GM18517 (cell line): ENCODE measurements at regions not wholly inside any gene's neighbourhood (a gene's known extent, or its start where the extent isn't known, plus 50 kb on each side); places are given as distances from the start of the nearest gene placed in this dataset.
"Not testable (repeated sequence)": the region's sequence is repeated elsewhere in the genome, so short reads cannot be mapped to it uniquely, and the experiment has no call there.

ENCODE experiments used
- ATAC-seq: cut with Tn5 transposase; IDR thresholded peaks from one replicate; pipeline ENCODE4 v1.9.1; 2021; ENCODE audit warnings: mild to moderate bottlenecking, moderate library complexity; ENCODE audit not compliant: unreplicated experiment

DNA sequence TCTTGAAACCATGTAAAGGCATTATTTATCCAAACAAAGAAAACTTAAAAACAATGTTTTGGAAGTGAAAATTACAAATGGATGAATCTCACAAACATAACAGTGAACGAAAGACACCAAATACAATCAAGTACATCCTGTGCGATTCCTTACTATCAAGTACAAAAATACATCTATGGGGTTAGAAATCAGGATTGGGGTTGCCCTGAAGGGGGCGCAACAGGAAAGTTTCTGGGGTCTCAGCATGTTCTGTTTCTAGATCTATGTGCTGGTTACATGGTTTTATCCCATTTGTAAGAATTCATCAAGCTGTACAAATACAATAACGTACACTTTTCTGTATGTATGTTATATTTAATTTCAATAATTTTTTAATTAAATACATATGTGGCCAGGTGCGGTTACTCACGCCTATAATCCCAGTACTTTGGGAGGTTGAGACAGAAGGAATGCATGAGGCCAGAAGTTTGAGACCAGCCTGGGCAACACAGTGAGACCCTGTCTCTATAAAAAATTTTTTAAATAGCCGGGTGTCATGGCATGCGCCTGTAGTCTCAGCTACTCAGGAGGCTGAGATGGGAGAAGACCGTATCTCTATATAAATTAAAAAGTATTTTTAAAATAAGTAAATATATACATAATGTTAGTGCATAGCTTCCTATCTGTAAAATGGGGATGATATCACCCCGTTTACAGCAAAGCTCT, 121.5 kb upstream of the SOD1 start:
- ATAC-seq: no peak

GRCh38 chr21:31536138-31536537, 123.4 kb upstream of the SOD1 start:
- ATAC-seq: no peak

- ATAC-seq: no peak
Measured at GRCh38 chr21:31531967-31532366, 127.5 kb upstream of the SOD1 start.

GRCh38 chr21:31530897-31531705, 128.4 kb upstream of the SOD1 start:
- no peak for ATAC-seq

- ATAC-seq: no peak
Measured at GRCh38 chr21:31530364-31530763, 129.1 kb upstream of the SOD1 start.

DNA sequence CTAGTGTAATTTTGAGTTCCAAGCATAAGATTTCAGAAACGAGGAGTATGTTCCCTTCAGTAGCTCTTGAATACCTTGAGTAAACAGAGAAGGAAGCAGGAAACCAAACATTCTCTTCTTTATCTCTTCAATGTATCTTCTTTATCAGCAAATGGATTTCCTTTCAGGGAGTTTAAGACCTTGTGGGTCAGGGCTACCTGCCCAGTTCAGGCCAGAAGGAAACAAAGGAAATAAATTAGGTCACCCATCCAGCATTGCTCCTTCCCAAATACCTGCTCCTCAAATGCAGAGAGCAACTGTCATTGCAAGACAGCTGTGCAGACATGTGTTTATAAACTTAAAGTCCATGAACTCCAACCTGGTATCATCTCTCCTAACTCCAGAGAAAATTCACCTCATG, 130.1 kb upstream of the SOD1 start:
- no peak for ATAC-seq

DNA sequence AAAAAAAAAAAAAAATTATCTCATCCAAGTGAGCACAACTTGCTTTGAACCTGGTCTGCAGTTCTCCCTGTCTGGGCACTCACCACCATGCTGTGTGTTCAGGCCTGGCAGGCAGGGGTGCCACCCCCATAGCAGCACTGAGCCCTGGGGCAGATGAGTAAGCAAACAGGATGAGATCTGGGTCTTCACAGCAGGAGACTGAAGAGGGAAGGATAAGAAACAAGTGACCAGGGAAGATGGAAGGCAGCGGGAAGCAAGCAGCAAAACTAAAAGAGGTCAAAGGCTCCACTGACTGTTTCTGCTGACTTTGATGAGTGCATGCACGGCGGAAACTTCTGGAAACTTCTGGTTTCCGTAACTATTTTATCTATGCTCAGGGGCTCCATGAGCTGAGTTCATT, 133.5 kb upstream of the SOD1 start:
- ATAC-seq: no peak

GRCh38 chr21:31524140-31524539, 135.4 kb upstream of the SOD1 start:
- no peak for ATAC-seq

DNA sequence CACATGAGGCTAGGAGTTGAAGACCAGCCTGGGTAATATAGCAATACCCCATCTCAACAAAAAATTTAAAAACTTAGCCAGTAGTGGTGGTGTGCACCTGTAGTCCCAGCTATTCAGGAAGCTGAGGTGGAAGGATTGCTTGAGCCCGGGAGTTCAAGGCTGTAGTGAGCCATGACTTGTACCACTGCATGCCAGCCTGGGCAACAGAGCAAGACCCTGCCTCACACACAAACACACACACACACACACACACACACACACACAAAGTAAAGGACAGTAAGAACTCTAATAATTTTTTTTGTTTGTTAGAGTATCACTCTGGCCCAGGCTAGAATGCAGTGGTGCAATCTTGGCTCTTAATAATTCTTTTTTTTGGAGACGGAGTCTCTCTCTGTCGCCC, 138.0 kb upstream of the SOD1 start:
- no peak for ATAC-seq

DNA sequence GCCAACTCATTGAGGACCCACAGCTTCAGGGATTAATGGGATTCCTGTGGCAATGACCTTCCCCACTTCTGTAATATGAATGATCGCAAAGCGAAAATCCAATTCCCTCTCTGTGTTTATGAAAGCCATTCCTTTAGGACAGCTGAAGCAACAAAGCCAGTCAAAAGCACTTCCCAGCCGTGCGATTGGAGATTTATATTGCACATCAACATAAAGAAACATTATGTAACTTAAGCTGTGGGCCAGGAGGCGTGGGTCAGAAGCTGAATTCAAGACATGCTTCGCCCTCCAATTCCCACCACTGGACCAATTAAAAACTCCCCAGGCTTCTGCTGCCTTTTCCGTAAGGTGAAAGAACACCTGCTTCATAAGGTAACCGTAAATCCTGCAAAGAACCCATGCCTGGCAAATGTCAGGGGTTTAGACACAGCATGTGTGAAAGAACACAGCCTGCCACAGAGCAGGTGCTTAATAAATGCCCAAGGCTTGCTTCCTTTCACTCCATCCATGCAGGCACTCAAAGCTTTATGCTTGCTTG, 138.9 kb upstream of the SOD1 start:
- no peak for ATAC-seq

DNA sequence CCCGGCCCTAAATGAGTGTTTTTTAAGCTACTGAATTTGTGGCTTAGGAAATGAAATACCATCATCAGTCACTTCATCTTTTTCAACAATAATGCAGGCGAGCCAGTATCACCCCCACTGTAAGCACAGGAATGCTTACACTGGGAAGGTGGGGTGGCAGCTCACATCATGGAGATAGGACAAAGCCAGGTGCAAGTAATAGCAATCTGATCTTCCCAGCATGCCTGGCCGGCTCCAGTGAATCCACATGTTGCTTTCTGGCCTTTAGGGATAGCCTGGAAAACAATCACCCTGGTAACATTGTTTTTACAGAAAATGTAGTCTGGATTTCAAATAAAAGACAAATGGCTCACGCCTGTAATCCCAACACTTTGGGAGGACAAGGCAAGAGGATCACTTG, 140.9 kb upstream of the SOD1 start:
- ATAC-seq: no peak

DNA sequence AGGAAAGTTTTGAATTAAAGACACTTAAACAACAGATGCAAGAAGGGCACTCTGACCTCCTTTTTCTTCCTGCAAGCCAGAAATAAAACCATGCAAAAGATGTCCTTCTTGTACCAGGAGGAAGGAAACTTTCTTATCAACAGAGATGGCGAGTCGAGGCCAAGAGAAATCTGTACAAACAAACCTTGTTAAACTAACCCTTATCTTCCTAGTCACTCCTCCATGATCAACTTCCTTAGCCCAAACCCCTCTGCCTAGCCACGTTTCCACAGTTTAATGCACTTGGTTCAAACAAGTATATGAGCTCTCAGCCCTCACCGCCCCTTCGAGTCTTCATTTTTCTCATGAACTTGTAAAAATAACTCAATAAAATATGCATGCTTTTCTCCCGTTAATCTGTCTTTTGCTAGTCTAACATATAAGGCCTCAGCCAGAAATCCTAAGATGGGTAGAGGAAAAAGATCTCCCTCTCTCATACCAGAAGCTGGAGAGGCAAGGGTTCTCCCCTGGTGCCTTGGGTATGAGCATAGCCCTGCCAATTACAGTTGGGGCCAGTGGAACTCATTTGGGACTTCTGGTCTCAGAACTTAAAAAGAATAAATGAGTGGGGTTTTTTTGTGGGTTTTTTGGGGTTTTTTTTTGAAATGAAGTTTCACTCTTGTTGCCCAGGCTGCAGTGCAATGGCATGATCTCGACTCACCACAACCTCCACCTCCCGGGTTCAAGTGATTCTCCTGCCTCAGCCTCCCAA, 141.7 kb upstream of the SOD1 start:
- ATAC-seq: no peak

GRCh38 chr21:31515253-31515652, 144.2 kb upstream of the SOD1 start:
- ATAC-seq: no peak

GRCh38 chr21:31514598-31514997, 144.9 kb upstream of the SOD1 start:
- ATAC-seq: no peak

- not testable (repeated sequence) for ATAC-seq
Measured at GRCh38 chr21:31513541-31513940, 146.0 kb upstream of the SOD1 start.

GRCh38 chr21:31511999-31512398, 147.5 kb upstream of the SOD1 start:
- not testable (repeated sequence) for ATAC-seq

DNA sequence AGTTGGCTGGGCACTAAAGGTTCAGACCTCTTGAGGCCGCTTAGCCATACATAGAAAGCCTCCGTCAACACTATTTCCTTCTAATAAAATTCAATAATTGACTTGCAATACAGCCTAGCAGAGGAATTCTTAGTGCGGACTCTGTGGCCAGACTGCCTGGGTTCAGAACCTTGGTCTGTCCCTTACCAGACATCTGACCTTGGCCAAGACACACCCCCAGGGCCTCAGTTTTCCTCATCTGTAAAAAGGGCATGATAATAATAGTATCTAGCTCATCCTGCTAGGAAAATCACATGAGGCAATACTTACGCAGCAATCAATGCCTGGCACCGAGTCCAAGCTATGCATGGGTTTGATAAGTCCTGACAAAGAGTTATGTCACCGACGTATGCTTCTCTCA, 148.2 kb upstream of the SOD1 start:
- no peak for ATAC-seq

GRCh38 chr21:31509194-31510017, 150.1 kb upstream of the SOD1 start:
- peak; percentile 49 for ATAC-seq

DNA sequence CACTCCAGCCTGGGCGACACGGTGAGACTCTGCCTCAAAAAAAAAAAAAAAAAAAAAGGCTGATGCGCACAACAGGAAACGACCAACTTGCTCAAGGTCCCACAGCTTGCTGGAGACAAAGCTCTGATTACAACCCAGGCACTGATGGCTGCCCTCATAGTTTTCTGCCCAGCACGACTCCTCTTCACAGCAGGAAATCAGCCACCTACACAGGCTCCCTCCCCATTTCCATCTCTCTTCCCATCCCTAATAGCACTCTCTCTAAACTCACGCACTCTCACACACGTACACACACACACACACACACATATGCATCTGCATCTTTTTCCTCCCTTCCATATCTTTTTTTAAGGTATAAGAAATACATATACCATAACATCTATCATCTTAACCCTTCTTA, 153.5 kb upstream of the SOD1 start:
- ATAC-seq: no peak

DNA sequence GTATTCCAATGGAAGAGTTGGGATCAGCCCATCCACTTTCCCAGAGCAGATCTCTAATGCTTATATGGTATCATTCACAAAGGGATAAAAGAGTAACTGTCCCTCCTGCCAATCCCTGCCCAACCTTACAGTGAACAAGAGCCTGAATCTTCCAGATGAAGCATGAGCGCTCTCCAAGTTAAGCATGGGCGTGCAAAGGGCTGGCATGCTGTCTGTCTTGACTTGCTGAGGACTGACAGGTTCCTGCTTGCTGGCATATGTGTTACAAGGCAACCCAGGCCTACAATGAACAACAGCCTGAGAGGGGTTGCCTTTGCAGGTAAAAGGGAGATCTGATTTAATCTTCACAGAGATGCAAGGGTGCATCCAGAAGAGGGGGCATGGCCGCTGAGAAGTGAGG, 155.6 kb upstream of the SOD1 start:
- ATAC-seq: no peak

- no peak for ATAC-seq
Measured at GRCh38 chr21:31503467-31503866, 156.0 kb upstream of the SOD1 start.
